Right ventricle myocardium superior (tissue), 1 donor: ENCODE measurements at regions not wholly inside any gene's neighbourhood (a gene's known extent, or its start where the extent isn't known, plus 50 kb on each side); places are given as distances from the start of the nearest gene placed in this dataset.

Source experiments
- ATAC-seq: fragments of 200-7000 bp; cut with Tn5 transposase; one replicate; pipeline ENCODE4 v1.9.1; 2020; ENCODE audit warnings: mild to moderate bottlenecking; ENCODE audit not compliant: poor library complexity
- DNase-seq: peaks from one replicate; pipeline ENCODE4 v3.0.0-alpha.2; 2020
- intact Hi-C: fragments of 100-400 bp; cut with DNase I; formaldehyde crosslinking; loops from one replicate; pipeline ENCODE4 v1.11.2; 2022
- donor health status: DM: no; HTN: yes; CAD: no; lungs with severe emphysema.

GRCh38 chr9:129482521-129483414 lies 138.1 kb downstream of the C9orf50 start:
- intact Hi-C loops, result loop anchor here (5.0 kb wide), 1 partner anchor 145 kb away; no protein-coding TSS in a partner anchor
- ATAC-seq, result peak; percentile 74
- peak; percentile 91 for DNase-seq

DNA sequence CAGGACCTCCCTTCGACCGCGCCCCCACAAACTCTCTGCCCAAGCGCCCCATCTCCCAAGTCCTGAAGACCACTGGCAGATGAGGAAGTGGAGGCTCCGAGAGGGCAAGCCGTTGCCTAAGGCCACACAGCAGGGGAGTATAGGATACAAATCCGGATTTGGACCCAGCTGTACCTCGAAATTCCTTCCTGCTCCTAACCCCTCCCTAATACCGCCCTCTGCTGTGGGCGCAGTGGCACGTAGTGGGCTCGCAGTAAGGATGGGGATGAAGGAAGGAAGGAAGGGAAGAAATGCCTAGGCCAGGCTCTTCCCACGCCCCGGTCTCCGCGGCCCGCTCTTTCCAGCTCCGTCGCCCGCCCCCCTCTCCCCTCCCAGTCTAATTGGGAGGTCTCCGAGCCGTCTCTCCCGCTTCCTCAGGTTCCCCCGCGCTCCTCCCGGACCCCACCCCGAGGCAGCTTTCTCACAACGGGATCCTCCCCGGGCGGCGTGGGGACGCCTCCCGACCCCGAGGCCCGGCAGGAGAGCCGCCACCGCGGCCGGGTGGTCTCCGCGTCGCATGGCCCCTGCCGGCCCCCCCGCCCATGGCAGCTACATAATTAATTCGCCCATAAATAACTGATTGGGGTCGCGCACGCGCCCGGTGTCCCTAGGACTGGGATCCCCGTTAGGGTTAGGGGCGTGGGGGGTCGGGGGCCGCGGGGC lies 138.9 kb downstream of the C9orf50 start:
- DNase-seq (peak; percentile 66), ATAC-seq (peak; percentile 7)
- intact Hi-C loops, result loop anchor here (5.0 kb wide), 1 partner anchor 145 kb away; no protein-coding TSS in a partner anchor

DNA sequence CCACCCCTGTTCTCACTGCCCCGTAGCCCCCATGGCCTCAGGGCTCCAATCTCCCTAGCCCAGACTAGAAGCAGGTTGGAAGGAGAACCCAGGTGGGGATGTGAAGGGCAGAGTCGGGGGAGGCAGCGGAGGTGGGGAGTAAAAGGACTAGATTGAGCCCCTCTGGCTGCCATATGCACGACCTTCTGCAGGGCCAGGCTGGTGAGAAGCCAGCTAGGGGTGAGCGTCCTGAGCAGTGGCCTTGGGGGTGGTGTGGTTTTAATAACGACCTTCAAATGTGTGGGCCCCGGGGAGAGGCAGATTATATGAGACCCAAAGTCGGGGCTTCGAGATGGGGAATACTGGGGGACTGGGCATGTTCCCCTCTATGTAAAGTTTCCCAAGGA lies 139.5 kb downstream of the C9orf50 start:
- DNase-seq (no peak), ATAC-seq (no peak)
- intact Hi-C loops, result loop anchor here (5.0 kb wide), 1 partner anchor 144 kb away; no protein-coding TSS in a partner anchor

- no peak for ATAC-seq
- no peak for DNase-seq
- intact Hi-C loops, result loop anchor here (5.0 kb wide), 1 partner anchor 143 kb away; no protein-coding TSS in a partner anchor
Measured at GRCh38 chr9:129480745-129481144, 140.2 kb downstream of the C9orf50 start.

- no peak for DNase-seq
- intact Hi-C loops, result loop anchor here (5.0 kb wide), 1 partner anchor 143 kb away; no protein-coding TSS in a partner anchor
- no peak for ATAC-seq
Measured at GRCh38 chr9:129480227-129480626, 140.7 kb downstream of the C9orf50 start.

GRCh38 chr9:129479631-129480011 lies 141.3 kb downstream of the C9orf50 start:
- ATAC-seq (no peak), DNase-seq (no peak)
- intact Hi-C loops, result loop anchor here (5.0 kb wide), 1 partner anchor 142 kb away; no protein-coding TSS in a partner anchor

DNA sequence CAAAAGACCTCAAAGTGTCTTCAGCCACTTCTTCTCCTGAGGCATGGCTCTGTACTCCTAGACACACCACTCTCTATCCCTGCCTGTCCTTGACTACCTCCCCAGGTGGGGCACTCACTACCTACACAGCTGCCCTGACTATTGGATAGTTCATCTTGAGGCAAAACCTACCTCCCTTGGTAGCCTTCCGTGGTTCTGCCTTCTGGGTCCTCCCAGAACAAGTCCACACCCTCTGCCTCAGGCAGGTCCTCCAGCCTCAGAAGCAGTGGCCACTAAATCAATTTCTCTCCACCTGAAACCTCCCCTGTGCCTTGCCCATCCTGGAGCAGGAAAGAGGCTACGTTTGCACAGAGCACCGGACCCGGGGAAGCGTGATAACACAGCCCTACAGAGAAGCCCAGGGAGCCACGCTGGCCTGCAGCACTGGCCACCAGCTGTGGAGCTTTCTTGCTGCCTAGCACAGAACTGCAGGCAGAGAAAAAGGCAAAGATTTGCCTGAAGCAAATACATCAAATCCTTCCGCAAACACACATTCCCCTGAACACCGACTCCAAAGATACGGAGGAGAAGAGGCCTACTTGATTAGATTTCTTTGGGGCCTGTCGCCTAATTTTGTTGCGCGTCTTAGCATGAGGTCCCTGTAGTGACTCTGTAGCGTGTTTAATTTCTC lies 141.8 kb downstream of the C9orf50 start:
- no peak for DNase-seq
- ATAC-seq, result no peak
- intact Hi-C loops, result no loop called here

DNA sequence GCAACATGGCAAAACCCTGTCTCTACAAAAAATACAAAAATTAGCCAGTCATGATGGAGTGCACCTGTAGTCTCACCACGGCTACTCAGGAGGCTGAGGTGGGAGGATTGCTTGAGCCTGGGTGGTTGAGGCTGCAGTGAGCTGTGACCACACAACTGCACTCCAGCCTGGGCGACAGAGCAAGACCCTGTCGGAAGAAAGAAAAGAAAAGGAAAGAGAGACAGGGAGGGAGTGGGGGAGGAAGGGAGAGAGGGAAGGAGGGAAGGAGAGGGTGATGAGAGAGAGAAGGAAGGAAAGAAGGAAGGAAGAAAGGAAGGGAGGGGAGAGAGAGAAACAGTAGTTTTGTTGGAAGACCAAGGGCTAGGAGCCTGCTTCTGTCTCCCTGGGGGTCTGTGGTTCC lies 142.4 kb downstream of the C9orf50 start:
- no peak for ATAC-seq

DNA sequence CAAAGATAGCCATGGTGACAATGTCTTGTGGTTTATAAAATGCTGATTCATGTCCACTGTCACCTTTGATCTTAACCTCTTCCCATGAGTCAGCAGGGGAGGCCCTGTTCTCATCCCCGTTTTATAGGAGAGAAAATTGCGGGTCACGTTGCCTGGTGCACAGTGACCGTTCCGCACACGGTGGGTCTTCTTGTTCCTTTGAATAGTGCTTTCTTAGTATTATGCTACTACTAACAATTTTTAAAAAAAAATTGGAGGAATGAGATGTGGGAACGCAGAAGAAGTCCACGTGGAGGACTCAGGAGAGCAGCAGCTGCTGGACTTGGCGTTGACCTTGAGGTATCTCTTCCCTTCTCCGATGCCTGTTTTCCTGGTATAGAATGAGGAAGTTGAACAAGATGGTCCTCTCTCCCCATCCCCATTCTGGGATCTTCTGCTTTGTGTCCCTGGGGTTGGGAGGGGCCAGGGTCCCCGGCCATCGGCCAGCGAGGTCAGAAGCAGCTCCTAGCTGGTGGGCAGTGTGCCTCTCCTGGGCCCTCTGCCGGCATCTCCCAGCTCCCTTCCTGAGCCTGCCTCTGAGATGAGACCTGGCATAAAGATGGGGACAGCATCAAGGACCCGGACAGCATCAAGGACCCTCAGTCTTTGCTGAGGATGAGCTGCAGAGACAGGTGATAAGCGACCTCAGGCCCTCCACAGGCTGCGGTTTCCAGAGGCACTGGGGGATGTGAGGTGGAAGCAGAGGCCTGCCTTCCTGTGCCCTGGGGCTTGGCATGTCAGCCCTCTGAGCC lies 143.9 kb downstream of the C9orf50 start:
- ATAC-seq (no peak), DNase-seq (no peak)
- intact Hi-C loops, result no loop called here

More for the DNA sequence above, 142.4 kb downstream of the C9orf50 start:
- no peak for DNase-seq
- intact Hi-C loops, result no loop called here

GRCh38 chr9:129474740-129475404 lies 146.0 kb downstream of the C9orf50 start:
- intact Hi-C loops, result no loop called here
- DNase-seq (no peak), ATAC-seq (no peak)

- intact Hi-C loops, result no loop called here
- DNase-seq (peak; percentile 53), ATAC-seq (peak; percentile 64)
Measured at GRCh38 chr9:129473523-129474244, 147.2 kb downstream of the C9orf50 start.

DNA sequence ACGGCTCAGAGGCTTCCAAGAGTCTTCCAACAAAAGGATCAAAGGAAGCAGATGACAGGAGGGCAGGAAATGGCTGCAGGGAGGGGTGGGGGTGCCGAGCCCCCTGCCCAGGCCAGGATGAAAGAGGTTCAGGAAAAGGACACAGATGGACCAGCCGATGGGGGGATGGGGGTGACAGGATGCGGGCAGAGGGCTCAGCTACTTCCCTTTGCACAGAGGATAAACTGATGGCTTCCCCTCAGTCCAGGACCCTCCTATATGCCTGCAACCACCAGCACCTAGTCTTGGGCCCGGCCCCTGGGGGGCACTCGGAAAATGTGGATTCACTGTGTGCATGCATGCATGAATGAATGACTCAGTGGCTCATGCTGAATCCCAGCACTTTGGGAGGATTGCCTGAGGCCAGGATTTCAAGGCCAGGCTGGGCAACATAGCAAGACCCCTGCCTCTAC lies 148.2 kb downstream of the C9orf50 start:
- DNase-seq (no peak), ATAC-seq (no peak)
- intact Hi-C loops, result no loop called here

DNA sequence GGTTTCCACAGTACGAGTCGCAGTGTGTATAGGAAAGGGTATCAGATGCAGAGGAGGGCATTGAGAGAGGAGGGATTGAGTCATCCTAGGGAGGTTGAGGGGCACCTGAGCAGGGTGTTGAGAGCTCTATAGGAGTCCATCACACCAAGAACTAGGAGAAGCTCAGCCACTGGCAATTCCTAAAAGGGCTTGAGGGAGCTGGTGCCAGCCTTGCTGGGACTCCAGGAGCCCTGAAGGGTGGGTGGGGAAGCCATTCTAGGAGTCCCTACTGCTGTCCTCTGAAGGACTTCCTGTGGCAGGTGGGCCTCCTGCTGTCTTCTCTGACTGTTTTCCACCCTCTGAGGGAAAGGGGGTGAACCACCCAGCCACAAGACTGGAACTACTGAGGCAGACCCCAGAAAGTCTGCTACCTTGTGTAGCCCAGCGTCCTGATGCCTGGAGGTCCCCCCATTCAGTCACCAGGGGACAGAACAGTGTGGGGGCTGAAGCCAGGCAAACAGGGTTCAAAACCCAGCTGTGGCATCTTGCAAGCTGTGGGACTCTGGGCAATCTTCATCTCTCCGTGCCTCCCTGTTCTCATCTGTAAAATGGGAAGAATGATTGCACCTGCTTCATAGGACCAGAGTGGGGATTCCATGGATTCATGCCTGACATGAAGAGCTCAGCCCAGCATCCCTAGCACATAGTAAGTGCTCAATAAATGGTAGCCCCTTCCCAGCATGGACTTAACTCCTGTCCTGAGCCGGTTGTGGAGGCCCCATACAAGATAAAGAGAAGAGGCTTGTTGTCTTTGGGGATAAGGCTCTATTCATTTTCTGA lies 149.5 kb downstream of the C9orf50 start:
- no peak for DNase-seq
- intact Hi-C loops, result no loop called here
- ATAC-seq, result no peak

GRCh38 chr9:129469988-129470316 lies 150.9 kb downstream of the C9orf50 start:
- intact Hi-C loops, result no loop called here
- no peak for ATAC-seq
- no peak for DNase-seq

DNA sequence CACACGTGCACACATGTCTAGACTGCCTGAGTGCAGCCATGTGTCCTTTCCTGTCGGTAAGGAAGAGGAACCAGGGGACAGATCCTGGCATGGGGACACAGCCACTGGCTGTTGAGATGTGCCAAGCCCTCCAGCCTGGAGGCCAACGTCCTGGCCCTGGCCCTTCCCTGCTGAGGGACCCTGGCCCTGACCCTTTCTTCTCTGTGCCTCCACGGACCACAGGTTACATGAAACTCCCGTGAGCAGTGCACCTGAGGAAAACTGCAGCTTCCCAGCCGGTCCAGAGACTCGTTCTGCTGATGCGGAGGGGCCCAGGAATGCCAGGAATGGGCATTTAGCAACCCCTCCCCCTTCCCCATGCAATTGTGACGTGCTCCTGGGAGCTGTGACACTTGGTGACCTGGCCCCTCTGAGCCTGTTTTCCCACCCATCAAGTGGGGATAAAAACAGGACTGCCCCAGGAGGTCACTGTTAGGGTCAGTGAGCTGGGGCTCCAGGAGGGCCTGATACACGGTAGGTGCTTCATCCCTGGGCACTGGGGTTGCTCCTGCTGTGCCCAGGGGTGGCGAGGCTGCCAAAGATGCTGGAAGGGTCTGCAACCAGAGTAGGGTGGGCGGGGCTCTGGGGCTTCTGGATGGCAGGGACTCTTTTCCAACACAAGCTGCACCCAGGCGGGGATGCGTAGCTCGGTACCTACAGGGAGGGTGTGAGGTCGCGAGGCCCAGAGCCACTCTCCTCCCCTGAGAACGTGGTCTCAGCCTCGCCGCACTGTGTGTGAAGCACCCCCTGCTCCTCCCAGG lies 151.5 kb downstream of the C9orf50 start:
- no peak for DNase-seq
- intact Hi-C loops, result no loop called here
- no peak for ATAC-seq
